HUDEP-2 (cell line): ENCODE measurements at regions not wholly inside any gene's neighbourhood (a gene's known extent, or its start where the extent isn't known, plus 50 kb on each side); places are given as distances from the start of the nearest gene placed in this dataset.
"Not testable (repeated sequence)": the region's sequence is repeated elsewhere in the genome, so short reads cannot be mapped to it uniquely, and the experiment has no call there.

Source experiments
- DNase-seq, 76 experiments: peaks; one replicate each; lab custom pipeline; 2025; ENCODE audit not compliant: unreplicated experiment in 76 of 76; lab: John Stamatoyannopoulos, UW

DNA sequence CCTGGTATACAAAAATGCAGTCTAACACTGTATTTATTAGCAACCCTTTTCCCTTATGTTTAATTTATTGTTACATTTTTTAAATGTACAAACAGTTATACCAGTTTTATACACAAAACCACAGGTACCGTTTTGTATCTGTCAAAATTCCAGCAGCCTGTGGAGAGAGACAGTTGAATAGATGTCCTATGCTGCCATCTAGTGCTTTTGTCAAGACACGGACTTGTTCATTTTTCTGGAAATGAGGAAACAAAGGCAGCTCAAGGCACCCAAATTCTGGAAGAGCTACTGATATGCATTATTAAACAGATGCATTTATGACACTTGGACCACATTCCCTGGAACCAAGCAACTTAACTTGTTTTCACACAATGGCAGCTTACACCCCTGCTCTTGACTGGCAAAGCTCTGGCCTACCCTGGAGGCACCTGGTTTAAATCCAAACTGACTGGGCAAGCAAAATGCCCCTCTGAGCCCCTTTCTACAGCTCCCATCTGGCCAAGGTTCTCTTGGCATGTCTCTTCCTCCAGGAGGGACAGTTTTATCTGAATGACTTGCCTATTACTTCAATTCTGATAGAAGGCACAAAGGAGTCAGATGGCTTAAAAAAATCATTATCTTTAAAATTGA lies 286.9 kb upstream of the PRKD1 start:
- peak in 17 of 76 experiments; percentile 1 to 40 (median 12) for DNase-seq

DNA sequence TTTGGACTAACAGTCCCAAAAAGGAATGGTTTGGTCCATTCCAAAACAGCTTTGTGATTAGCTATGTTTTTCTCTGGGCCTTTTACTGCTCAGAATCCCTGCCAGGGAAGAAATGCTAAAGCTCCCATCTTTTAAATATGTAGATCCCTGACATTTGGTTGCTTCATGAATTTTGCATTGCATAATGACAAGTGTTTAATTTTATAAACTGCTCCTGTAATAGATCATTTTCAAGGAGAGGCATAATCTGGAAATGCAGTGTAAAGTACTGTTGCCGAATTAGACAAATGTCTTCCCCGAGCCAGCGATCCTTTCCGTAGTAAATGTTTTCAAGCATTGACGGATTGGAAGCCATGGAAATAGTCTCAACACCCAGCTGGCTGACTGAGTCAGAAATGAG lies 291.3 kb upstream of the PRKD1 start:
- no peak for DNase-seq

DNA sequence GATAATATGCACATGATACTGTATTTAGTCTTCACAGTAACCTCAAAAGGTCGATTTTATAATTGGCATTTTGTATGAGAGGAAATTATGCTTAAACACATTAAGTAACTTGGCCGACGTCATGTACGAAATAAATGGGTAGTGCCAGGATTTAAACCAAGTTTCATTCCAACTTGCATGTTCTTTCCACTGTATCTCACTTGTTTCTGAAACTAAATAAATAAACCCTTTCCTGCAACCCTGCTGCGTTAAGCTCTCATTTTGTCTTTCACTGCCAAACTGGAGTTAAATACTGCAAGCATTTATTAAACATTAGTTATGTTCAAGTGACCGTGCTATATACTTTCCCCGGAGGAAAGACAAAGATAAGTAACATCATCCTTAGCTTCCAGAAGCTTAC lies 293.9 kb upstream of the PRKD1 start:
- DNase-seq, result no peak

DNA sequence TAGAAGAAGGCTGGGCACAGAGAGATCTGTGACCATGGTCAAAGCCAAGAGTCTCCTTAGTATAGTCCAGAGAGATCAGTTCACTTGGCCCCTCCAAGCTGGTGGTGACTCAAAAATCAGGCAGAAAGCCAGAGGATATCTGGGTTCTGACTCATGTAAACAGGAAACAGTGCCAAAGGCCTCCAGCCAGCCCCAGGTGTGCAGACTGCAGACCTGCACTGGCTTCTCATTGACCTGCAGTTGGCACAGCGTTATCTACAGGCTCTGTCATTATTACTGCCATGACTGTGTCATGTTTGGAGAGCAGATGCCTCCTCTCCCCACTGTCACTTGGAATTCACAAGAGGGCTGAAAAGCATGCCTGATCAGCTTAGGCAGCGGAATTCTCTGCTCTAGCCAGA lies 295.7 kb upstream of the PRKD1 start:
- peak in 6 of 76 experiments; percentile 0 to 24 (median 3) for DNase-seq

DNA sequence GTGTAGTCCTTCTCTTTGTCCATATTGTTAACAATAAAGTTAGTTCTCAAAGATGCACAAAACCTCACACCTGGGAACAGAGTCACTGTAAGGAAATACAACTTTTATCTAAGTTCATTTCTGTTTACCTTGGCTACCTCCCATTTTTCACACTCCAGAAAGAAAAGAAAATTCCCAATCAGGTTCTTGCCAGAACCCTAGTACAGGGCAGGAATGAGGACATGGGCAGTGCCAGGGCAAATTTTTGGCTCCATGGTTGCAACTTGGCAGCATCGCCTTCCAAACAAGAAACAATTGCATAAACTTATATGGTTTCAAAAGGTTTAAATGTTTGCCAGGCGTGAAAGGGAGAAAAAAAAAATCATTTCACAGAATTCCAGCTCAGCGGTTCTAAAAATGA lies 296.3 kb upstream of the PRKD1 start:
- no peak for DNase-seq

DNA sequence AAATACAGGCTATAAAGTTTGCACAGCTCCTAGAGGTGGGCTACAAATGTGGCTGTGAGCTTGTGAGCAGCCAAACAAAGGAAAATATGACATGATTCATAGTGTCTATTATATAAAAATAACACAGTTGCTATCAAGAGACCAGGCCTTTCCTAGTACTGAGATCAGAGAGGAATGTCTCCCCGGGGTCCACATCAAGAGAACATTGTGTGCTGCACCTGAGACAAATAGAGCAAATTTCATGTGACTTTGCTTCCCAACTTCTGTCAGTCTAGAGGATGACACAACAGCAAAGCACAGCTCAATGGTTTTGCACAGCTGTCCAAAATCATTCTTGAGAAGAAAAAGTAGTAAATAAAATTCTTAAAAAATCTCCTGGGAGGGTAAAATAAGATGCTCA lies 297.5 kb upstream of the PRKD1 start:
- no peak for DNase-seq

DNA sequence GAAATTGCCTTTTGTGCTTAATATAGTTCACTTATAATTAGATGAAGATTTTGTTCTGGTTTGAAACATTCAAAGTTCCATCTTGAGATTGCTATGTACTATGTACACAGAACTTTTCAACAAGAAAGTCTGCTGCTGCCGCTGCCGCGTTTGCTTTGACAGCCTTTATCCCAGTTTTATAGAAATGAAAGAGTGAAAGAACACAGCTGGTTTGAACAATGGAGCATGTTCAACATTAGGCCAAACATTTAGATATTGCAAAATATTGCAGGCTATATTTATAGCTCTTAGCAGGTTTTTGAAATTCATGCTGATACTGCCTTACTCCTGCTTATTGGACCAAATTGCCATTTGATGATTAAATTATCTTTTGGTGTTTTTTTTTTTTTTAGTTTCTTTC lies 299.8 kb upstream of the PRKD1 start:
- DNase-seq, result no peak

DNA sequence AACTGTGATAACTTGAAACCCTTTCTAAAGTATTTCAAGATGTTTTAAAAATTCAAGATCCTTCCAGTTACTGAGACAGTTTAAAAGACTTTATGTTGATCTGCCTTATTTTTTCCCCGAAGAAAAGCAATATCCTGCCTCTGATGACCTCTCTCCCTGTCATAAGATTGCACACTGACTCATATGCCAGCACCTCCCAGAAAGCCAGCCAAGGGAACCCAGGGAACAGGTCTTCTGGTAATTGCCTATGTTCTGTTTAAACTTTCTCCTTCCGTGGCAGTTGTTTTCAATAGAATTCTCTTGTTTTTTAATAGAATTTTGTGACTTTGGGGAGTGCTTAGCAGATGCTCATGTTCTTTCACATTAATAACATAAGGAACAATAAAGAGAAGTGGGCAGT lies 300.2 kb upstream of the PRKD1 start:
- no peak for DNase-seq

DNA sequence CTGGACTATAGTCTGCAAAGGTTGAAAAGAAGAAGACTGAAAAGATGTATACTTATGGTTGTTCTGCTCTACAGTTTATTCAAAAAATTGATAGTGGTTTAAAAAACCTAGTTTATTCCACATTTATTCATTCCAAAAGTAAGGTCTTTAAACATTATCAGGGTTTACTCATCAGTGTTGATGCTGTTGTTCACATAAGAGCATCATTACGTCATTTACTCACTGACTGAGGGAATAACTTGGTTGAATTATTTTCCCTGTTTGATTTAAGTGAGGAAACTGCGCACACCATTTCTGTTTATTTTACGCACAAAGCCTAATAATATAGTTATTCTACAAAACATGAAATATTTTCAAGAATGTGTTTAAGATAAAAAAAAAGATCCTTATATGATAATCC lies 303.1 kb upstream of the PRKD1 start:
- DNase-seq, result no peak

DNA sequence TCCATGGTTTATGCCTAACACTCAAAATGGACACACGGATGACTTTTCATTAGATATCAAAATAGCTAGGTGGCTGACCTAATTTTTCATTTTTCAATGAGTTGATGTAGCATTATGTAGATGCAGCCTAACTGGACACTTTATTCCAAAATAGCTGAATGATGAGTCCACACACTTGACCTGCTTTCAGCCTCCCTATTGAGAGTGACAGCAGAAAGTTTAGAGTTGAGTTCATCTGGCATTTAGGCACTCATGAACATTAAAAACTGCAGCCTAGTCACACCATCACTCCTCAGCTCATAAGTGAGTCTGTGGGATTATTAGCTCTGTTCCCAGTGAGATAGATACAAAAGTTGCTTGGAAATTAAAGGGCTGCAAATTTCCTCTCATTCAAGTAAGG lies 307.3 kb upstream of the PRKD1 start:
- DNase-seq, result no peak

DNA sequence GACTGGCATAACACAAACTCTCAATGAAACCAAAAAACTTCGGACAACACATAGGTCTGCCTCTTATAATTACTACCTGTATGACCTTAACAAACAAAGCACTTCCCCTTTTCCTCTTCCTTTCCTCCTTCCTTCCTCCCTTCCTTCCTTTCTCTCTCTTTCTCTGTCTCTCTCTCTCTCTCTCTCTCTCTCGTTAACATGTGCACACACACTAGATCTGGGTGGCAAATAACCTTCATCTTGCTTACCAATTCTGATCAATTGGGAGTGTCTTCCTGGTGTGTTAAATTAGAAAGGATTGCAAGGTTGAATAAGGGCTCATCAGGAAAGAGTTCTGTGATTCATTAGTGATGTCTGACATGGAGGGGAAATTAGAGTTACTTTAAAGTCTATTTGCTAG lies 307.8 kb upstream of the PRKD1 start:
- no peak for DNase-seq

DNA sequence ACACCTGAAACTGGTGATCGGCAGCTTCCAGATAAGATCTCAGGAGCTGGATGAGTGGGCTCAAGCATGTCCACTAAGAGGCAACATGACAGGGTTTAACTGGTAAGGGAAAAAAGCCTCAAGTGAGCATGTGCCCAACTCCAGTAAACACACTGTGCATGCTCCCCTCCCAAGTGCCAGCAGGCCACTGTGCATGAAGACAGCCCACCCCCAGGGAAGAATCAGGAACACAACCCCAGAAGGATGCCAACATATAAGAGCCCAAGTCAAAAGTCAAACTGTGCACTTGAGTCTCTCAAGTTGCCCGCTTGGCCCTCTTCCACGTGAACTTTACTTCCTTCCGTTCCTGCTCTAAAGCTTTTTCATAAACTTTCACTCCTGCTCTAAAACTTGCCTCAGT lies 311.3 kb upstream of the PRKD1 start:
- no peak for DNase-seq

DNA sequence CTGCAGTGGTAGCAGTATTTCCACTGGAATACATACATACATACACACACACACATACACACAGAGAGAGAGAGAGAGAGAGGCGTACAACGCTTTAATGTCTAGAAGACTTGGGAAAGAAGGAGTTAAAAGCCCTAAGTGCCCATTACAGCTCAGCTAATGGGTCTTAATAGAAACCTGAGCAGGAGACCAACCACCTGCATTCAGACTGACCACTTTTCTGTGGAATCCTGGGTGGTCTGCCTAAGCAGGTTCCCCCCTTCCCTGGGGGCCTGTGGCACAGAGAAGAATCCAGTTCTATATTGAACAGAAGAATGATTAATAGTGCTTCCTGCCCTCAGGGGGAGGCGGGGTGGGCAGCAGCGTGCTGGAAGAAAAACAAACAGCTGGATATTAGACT lies 312.4 kb upstream of the PRKD1 start:
- no peak for DNase-seq

DNA sequence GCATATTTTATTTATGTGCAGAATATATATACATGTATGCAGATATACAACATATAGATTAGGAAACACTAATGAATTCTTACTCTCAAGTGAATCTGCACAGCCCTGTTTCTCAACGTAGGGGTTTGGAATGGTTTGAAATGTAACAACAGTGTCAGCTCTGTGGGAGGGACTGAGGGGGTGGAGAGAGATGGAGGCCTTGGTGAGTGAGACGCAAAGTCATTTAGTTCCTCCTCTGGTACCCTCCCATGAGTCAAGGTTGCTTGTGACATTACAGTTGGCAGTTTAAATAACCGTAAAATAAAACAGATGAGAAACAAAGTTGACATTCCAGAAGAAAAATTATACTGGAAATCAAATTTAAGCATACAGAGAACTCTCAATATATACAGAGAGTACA lies 313.0 kb upstream of the PRKD1 start:
- DNase-seq, result no peak

DNA sequence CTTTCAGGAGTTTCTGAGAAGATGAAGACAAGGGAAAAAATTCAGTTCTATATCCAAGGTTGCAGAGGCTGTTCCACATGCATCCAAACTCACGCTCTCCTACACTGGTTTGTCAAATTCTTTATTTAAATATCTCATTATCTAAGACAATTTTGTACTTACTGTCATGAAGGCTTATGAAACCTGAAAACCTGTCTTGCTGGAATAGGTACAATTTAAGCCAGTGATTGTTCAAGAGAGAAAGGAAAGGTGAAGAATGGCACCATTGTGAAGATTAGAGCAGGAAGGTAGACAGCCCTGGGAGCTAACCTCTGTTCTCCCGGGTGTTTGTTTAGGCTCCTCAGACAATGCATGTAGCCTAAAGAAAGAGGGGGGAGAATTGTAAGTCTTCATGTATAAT lies 315.1 kb upstream of the PRKD1 start:
- DNase-seq, result no peak

DNA sequence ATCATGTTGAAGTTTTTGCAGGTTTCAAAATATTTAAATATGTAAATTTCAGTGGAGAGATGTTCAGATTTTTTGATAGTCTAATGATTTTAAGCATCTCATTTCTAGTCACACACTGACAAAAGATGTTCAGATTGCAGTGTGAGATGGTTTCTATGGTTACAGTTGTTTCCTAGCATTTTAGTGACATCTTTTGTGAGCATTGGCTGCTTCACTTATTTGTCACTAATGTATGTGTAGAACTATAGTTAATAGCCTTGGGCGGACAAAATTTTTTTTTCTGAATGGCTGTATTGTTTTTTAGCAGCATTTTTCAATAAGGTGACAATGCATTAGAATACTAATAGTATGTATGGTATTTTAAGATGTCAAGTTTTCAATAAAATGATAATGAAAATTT lies 315.6 kb upstream of the PRKD1 start:
- no peak for DNase-seq

DNA sequence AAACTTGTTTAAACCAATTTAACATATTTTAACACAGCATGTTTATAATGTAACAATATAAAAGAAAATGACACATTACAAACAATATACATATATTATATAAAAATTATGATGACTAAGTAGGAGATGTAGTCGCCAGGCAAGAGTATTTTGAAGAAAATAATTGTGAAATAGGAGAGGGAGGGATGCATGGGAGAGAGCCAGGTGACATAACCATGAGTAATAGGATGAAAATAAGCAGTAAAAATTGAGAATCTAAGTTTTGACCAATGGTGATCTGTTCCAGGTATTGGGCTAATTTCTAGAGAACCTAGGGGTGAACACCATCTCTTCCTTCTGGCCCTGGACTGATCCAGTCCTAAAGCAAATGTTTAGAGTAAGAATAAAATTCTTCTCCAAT lies 315.2 kb upstream of the G2E3 start:
- no peak for DNase-seq

DNA sequence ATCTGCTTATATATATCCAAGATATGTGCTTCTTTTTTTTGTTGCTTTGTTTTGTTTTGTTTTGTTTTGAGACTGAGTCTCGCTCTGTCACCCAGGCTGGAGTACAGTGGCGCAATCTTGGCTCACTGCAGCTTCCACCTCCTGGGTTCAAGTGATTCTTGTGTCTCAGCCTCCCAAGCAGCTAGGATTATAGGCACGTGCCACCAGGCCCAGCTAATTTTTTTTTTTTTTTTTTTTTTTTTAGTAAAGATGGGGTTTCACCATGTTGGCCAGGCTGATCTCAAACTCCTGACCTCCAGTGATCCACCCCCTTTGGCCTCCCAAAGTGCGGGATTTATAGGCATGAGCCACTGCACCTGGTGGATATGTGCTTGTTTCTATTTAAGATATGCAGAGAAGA lies 314.6 kb upstream of the G2E3 start:
- not testable (repeated sequence) for DNase-seq

DNA sequence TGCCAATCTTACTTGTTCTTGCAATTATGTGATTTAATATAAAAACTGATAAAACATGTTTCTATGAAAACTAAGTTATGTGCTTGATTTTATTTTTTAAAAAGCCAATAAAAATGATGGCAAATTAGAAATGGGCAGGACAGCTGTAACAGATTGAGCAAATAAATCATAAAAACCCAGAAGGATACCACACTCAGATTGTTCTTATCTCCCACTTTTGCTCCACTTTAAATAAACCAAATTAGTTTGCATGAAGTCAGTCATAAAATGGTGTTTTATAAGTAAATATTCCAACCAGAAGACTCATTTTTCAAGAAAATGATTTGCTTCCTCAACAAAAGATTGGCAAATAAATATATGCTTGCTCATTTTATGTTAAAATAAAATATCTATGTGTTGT lies 307.9 kb upstream of the G2E3 start:
- no peak for DNase-seq

DNA sequence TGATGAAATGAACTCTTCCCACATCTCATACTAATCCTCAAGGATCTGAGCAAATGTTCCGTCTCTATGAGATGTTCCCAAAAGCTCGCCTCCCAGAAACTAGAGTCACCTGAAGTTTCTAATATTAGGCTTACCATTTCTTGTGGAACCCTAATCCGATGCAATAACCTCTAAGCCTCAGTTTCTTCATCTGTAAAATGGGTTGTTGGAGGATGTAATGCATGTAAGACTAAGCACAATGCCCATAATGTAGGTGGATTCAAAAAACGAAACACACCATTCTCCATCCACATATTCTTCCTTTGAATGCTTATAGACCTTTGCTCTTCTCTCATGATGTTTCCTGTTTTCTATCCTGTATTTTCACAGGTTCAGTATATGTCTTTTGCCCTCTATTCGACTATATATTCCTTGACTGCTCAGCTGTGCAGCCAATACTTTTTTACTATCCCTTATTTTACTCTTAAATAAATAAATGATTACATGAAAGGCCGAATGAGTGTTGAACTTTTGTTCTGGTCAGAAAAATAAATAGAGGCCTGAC lies 307.3 kb upstream of the G2E3 start:
- no peak for DNase-seq

DNA sequence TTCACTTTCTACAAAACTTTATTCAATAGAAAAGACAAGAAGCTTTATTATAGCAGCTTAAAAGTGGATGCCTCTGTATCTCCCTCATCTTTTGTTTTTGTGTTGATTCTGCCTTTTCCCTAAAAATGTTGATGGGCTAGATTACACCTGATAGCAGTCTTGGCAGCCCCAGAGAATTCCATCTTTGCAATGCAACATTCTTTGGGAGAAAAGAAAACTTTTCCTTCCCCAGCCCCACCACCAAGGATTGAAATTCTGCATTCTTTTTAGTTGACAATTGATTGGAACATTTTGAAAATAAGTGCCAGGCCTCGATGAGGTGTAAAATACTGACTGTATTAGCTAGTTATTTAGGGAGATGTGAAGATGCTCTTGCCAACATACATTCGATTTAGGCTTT lies 306.8 kb upstream of the G2E3 start:
- DNase-seq, result no peak

DNA sequence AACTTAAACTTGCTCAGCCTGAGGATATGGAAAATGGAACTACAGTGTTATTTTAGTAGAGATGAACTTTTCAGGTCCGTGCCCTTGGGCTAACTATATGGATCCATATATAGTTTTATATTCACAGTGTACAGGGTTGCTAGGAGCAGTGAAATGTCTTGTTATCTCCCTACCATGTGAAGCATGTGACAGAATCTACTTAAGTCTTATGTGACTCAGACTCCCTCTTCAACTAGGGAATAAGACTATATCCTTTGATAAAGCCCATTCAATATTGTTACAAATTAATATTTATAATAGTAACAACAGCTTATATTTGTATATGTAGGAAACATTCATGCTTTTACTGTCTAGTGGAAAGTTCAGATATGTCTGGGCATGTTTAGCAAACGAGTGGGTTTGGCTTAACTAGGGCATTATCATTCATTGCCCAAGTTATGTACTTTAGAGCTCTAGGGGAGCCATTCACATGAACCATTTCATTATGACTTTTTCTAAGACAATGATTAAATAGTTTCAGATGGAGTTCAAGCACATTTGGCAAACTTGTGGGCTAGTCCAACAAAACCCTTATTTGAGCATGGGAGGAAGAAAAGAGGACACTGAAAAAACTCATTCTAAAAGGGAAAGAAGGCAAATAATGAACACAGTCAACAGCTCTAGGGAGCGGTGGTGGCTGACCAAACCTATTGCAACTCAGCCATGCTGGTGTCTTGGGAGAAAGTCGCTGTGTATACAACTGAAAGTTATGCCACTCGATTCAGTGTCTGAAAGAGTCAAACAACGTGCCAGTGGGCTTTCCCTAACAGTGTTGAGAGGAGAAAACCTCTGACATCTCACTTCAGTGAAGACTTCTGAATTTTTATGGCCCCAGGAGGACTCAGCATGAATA lies 305.9 kb upstream of the G2E3 start:
- DNase-seq, result no peak
